ENCODE measurements at regions not wholly inside any gene's neighbourhood (a gene's known extent, or its start where the extent isn't known, plus 50 kb on each side); places are given as distances from the start of the nearest gene placed in this dataset.

DNA sequence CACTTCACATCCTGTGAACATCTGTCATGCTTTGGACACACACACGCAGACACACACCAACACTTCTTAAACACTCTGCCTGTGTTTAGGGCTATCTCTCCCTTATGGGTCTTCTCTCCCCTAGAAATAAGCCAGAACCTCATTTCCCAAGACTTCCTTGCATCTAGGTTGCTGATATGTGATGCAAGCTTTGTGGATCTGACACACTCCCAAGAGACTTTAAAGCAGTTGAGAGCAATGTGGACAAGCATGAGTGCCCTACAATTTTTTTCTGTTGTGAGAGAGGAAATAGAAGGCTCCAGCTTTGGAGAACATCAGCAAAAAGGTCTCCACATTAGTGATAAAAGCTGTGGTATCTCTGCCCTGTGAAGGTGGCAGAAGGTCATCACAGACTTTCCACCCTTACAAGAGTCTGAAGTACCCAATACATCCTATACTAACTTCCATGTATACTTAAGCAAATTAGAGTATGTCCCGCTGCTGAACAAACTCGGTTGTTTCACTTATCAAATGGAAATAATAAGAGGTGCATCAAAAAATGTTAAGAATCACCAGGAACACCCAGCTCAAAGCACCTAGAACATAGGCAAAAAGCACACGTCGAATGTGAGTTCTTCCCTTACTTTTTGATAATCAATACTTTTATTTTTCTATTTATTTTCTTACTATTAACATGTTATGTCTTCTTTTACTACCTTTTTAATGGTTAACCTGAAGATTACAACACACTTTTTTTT lies 267.6 kb downstream of the SETD4 start:
- DNase-seq: no peak

DNA sequence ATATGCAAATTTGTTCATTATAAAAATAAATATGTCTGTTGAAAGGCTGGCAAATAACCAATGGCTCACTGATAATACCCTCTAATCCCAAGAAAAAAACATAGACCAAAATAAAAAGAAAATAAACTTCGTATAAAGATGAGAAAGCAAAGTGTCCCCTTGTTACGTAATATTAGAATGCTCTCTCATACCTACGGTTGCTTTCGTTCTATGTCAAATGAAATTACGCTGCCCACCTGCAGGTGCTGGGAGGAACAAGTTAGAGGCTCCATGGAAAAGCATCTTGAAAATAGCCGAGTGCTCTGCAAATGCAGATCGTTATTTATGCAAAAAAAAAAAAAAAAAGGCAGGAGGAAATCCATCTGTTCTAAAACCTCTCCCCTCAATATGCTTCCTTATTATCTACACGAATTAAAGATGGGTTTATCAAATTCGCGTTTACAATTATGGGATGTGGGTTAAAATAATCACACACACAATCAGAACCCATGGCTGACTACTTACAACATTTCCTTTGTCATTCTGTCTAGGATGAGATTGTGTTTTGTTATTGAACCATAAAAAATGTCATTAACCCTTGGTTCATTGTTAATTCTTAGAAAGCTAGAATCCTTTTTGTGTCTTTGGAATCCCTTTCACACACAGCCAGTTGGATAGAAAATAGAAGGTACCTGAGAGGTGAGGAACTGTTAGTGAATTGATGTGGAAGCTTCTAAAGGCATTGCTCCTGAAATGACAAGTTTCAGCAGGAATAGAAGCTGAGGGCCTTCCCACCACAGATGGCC lies 268.6 kb downstream of the SETD4 start:
- DNase-seq: no peak

- no peak for DNase-seq
These were observed 276.6 kb downstream of the SETD4 start for GRCh38 chr21:35783721-35784120.

DNA sequence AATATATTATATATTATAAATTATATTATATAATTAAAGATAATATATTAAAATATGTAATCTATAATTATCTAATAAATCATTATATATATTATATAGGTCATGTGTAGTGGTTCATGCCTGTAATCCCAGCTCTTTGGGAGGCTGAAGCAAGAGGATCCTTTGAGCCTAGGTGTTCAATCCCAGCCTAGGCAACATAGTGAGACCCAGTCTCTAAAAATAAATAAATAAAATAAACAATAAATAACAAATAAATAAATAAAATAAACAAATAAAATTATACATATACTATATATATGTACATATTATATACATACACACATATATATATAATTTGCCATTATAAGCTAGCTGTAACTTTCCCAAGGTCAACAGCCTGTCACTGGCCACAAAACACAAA lies 277.7 kb downstream of the SETD4 start:
- DNase-seq: no peak

GRCh38 chr21:35780983-35781382 lies 279.3 kb downstream of the SETD4 start:
- no peak for DNase-seq

- DNase-seq: no peak
These were observed 280.4 kb downstream of the SETD4 start for GRCh38 chr21:35779690-35780570.

- DNase-seq: no peak
These were observed 281.2 kb downstream of the SETD4 start for GRCh38 chr21:35779167-35779566.

- no peak for DNase-seq
These were observed 283.2 kb downstream of the SETD4 start for GRCh38 chr21:35777081-35777480.

DNA sequence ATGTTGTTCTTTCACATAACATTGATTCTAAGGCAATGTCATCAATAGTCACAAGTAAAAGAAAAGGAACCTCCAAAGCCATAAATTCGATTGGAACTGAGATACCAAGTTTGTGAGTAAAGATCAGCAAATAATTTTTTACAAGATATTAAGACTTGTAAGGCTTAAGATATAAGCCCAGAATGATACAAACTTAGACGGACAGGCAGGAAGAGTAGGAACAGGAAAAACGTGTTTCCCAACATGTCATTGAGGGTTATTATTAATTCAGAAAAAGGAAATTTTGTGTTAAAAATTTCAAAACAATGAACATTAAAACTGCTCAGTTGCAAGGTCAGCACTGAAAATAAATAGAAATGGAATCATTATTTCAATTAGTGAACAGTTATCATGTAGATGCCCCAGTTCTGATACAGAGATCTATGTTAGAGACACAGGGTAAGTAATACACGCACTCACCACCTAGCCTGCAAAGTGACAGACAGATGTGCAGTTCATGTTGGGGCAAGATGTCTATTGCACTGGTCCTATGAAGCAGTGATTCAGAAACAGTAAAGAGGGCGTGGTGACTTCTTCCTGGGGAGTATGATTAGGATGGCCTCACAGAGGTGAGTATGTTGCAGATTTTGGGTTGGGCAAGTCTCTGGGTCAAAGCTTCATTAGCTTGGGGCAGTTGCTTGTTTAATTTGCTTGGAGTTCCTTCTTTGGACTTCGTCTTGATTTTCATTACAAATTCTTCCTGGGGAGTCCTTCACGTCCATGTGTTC lies 284.4 kb downstream of the SETD4 start:
- no peak for DNase-seq

DNA sequence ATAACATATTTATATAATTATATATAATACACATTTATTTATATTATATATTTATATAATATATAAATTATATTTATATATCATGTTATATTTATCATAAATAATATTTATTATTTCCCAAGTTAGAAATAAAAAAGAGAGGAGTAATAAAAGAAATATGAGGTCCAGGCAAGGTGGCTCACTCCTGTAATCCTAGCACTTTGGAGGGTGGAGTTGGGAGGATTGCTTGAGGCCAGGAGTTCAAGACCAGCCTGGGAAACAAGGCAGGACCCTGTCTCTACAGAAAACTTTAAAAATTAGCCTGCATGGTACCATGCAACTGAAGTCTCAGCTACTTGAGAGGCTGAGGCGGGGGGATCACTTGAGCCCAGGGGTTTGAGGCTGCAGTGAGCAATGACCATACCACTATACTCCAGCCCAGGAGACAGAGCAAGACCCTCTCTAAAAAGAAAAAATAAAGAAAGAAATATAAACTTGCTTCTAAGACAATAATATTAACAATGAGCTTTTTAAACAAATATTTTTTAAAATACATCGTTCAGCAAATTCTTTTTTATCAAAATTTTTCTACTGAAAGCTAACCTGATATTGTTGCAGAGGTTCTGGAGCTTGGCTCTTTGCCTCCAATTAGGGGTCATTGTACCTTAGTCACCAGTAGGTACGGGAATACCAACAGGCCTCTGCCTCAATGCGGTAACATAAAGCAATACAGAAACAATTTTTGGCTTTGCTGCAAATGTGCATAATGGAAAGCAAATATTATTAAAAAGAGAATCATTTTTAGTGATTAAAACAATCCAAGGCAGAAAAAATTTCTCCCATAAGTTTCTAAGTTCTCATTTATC lies 290.0 kb downstream of the SETD4 start:
- DNase-seq: no peak

- no peak for DNase-seq
These were observed 292.1 kb downstream of the SETD4 start for GRCh38 chr21:35768187-35768586.

DNA sequence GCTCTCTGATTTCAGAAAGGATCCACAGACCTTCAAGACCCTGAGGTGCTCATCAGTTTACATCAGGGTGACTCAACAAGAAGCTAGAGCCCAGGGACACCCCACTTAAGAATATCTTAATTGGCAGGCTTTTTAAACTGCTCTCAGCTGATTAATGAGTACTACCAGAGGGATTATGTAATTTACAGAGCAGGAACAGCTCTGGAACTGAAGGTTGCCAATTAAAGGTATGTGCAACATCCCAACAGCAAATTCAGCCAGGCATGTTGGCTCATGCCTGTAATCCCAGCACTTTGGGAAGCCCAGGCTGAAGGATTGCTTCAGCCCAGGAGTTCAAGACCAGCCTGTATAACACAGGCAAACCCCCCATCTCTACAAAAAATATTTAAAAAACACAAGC lies 295.7 kb downstream of the SETD4 start:
- no peak for DNase-seq

GRCh38 chr21:35764077-35764476 lies 296.2 kb downstream of the SETD4 start:
- no peak for DNase-seq

DNA sequence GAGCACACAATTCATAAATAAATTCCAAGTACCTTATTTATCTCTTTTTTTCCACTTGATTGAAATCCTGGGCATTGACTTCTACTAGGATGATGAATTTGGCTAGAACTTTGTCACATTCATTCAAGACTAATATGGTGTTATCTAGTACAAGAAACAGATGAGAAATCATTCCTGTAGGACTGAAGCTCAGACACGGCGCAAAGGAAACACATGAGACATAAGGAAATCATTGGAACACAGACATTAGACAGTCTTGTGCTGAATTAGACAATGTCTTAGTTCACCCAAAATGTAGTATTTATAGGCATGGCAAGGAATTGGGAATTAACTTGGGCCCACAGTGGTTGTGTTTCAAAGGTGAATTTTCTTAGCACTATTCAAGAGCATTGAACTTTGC lies 305.7 kb downstream of the SETD4 start:
- no peak for DNase-seq

DNA sequence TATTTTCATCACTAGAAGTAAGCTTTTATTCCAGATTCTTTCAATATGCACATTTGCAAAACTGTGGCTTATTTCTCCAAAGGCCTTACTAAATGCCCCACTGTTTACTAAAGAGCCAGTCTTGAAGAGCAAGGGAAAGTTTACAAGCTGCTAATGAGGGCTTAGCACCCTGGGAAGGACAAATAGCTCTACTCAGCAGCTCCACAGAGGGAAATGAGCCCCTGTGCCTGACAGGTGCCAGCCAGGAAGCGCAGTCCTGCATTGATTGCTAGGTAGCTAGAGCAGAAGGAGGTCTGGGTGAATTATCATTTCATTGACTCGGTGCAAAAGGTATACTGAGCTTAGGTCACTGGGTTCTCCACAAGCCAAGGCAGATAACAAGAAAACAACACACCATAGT lies 307.0 kb downstream of the SETD4 start:
- no peak for DNase-seq

GRCh38 chr21:35751171-35751570 lies 309.2 kb downstream of the SETD4 start:
- no peak for DNase-seq

DNA sequence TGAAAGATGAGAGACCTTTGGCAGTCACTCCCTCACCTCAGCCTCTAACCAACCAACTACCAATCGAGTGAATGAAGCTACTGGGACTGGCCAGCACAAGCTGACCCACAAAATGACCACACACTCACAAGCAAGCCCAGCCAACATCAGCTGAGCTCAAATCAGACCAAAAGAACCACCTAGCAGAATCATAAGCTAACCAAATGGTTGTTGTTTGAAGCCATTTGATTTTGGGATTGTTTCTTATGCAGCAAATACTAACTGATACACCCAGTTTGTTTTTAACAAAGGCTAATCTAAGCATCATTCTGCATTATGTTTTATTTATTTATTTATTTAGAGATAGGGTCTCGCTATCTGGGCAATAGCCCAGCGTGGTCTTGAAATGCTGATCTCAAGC lies 310.4 kb downstream of the SETD4 start:
- DNase-seq: no peak

GRCh38 chr21:35748678-35749314 lies 311.5 kb downstream of the SETD4 start:
- no peak for DNase-seq

DNA sequence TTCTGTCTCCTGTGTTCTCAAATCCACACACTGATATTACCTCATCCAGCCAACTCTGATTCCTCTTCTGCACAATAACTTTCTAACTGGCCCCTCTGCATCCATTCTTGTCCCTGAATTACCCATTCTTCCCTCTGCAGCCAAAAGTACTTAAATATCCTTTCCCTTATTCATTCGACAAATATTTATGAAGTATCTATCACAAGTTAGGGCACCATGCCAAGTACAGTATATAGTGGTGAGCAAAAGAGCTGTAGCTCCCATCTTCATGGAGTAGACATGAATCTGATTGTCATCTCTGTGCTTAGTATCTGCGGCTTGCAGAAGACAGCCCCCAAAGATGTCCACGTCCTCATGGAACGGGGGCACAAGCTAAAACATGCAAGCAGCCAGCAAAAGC lies 316.8 kb downstream of the SETD4 start:
- DNase-seq: no peak

- DNase-seq: no peak
These were observed 321.9 kb downstream of the SETD4 start for GRCh38 chr21:35738347-35738961.

DNA sequence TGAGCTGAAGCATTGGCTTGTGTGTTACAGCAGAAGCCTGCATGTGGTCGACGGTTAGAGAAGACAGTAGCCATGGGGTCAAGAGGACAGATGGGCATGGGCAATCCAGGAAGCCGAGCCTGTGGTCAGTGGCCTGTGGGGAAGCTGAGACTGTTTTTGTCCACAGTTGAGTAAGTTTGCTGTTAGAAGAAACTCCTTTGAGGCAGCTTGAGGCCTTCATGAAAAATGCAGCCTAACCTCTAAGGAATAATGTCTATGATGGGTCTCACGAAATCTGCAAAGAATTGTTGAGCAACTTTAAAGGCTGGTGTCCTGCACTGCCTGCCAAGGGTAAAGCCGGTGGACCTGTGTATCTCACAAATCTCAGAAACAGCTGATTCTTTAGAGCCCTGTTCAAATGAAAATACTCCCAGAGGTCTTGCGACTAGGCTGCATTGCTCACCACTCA lies 322.4 kb downstream of the SETD4 start:
- no peak for DNase-seq
